IMR-90 (cell line): ENCODE measurements at regions not wholly inside any gene's neighbourhood (a gene's known extent, or its start where the extent isn't known, plus 50 kb on each side); places are given as distances from the start of the nearest gene placed in this dataset.

Experiments used
- ATAC-seq: fragments of 200-7000 bp; cut with Tn5 transposase; 2 replicates; pipeline ENCODE4 v1.9.1; 2020; ENCODE audit warnings: low read depth, mild to moderate bottlenecking, moderate library complexity
- BruUV-seq: library from RNA; stranded (reverse); fragments of 400-500 nt; replicated peaks from 2 replicates; lab custom pipeline; 2021; lab: Mats Ljungman, UMichigan
- CTCF ChIA-PET: fragments of 300-600 bp; formaldehyde crosslinking; extraction: SDS; loops from one replicate; lab custom pipeline; 2021; ENCODE audit warnings: antibody characterized with exemption; lab: Yijun Ruan, JAX
- POLR2A ChIA-PET: fragments of 300-600 bp; sonication (Branson Sonifier 250); formaldehyde crosslinking; loops from one replicate; lab custom pipeline; 2022; ENCODE audit warnings: antibody characterized with exemption; ENCODE audit not compliant: unreplicated experiment; lab: Charles Lee
- DNase-seq: peaks from one replicate; pipeline ENCODE4 v3.0.0; 2013
- H2AFZ ChIP-seq: replicated peaks from 2 replicates; pipeline ENCODE3; 2013; ENCODE audit warnings: low read length, mild to moderate bottlenecking; ENCODE audit not compliant: poor library complexity
- H2AK5ac ChIP-seq: 2 replicates; pipeline ENCODE4 v1.6.1; 2013; ENCODE audit warnings: low read depth, low read length, inconsistent platforms
- H2AK9ac ChIP-seq: replicated peaks from 2 replicates; pipeline ENCODE3; 2013; ENCODE audit warnings: mild to moderate bottlenecking, low read depth, low read length, moderate library complexity; ENCODE audit not compliant: poor library complexity
- H2BK120ac ChIP-seq: 2 replicates; pipeline ENCODE4 v1.6.1; 2013; ENCODE audit warnings: low read depth, low read length, inconsistent platforms
- H2BK15ac ChIP-seq: 3 replicates; pipeline ENCODE4 v1.6.1; 2013; ENCODE audit warnings: low read depth, low read length, inconsistent platforms
- H2BK20ac ChIP-seq: 2 replicates; pipeline ENCODE4 v1.6.1; 2013; ENCODE audit warnings: low read depth, mild to moderate bottlenecking, inconsistent platforms, low read length, moderate library complexity
- H2BK5ac ChIP-seq: 2 replicates; pipeline ENCODE4 v1.6.1; 2013; ENCODE audit warnings: mild to moderate bottlenecking, low read depth, low read length, inconsistent platforms; ENCODE audit not compliant: poor library complexity, severe bottlenecking
- H3K14ac ChIP-seq: replicated peaks from 2 replicates; pipeline ENCODE4 v1.6.1; 2013; ENCODE audit warnings: low read depth, low read length, inconsistent platforms
- H3K18ac ChIP-seq: 2 replicates; pipeline ENCODE4 v1.6.1; 2013; ENCODE audit warnings: low read depth, low read length, control low read depth
- H3K23ac ChIP-seq: 2 replicates; pipeline ENCODE4 v1.6.1; 2013; ENCODE audit warnings: low read depth, low read length, inconsistent platforms
- H3K27ac ChIP-seq: 2 replicates; pipeline ENCODE4 v1.5.1; 2013; ENCODE audit warnings: mild to moderate bottlenecking, control low read depth, low read length; ENCODE audit not compliant: insufficient read depth
- H3K27me3 ChIP-seq: 2 replicates; pipeline ENCODE4 v1.6.1; 2013; ENCODE audit warnings: low read length; ENCODE audit not compliant: control insufficient read depth, insufficient read depth
- H3K36me3 ChIP-seq: 2 replicates; pipeline ENCODE4 v1.6.1; 2013; ENCODE audit warnings: low read length, mixed read lengths; ENCODE audit not compliant: control insufficient read depth, insufficient read depth
- H3K4ac ChIP-seq: 2 replicates; pipeline ENCODE4 v1.6.1; 2013; ENCODE audit warnings: low read depth, low read length, inconsistent platforms
- H3K4me1 ChIP-seq: 2 replicates; pipeline ENCODE4 v1.6.1; 2013; ENCODE audit warnings: low read length, mixed read lengths; ENCODE audit not compliant: control insufficient read depth, insufficient read depth
- H3K4me2 ChIP-seq: 2 replicates; pipeline ENCODE4 v1.6.1; 2013; ENCODE audit warnings: low read depth, mild to moderate bottlenecking, control low read depth, low read length, moderate library complexity
- H3K4me3 ChIP-seq: 2 replicates; pipeline ENCODE4 v1.5.1; 2013; ENCODE audit warnings: low read depth, mild to moderate bottlenecking, control low read depth, low read length, moderate library complexity; ENCODE audit not compliant: insufficient read depth
- H3K56ac ChIP-seq: 2 replicates; pipeline ENCODE4 v1.6.1; 2013; ENCODE audit warnings: low read length, inconsistent platforms; ENCODE audit not compliant: insufficient read depth; ENCODE audit errors: extremely low read depth
- H3K79me1 ChIP-seq, 2 experiments: 2 replicates each; pipeline ENCODE4 v1.6.1; 2013; ENCODE audit warnings: low read length in 2 of 2, inconsistent platforms in 1 of 2, low read depth in 1 of 2
- H3K9ac ChIP-seq: 2 replicates; pipeline ENCODE4 v1.6.1; 2013; ENCODE audit warnings: low read depth, low read length, control low read depth
- H3K9me1 ChIP-seq: 2 replicates; pipeline ENCODE4 v1.6.1; 2013; ENCODE audit warnings: low read length, inconsistent platforms; ENCODE audit not compliant: insufficient read depth
- H3K9me3 ChIP-seq: 2 replicates; pipeline ENCODE4 v1.6.1; 2013; ENCODE audit warnings: low read length; ENCODE audit not compliant: control insufficient read depth, insufficient read depth
- H4K20me1 ChIP-seq: 2 replicates; pipeline ENCODE4 v1.6.1; 2013; ENCODE audit warnings: low read length, inconsistent platforms; ENCODE audit not compliant: insufficient read depth
- H4K5ac ChIP-seq: 2 replicates; pipeline ENCODE4 v1.6.1; 2013; ENCODE audit warnings: mild to moderate bottlenecking, low read depth, low read length, control low read depth
- H4K8ac ChIP-seq, 2 experiments: 2 replicates each; pipeline ENCODE4 v1.6.1; 2013; ENCODE audit warnings: low read depth in 2 of 2, low read length in 2 of 2, control low read depth in 1 of 2, inconsistent platforms in 1 of 2
- H4K91ac ChIP-seq: 2 replicates; pipeline ENCODE4 v1.6.1; 2013; ENCODE audit warnings: low read depth, low read length, inconsistent platforms; ENCODE audit not compliant: insufficient read depth
- BHLHE40 ChIP-seq: fragments of 150-350 bp; IDR thresholded peaks from 2 replicates; pipeline ENCODE4 v1.6.1; 2016; ENCODE audit warnings: mild to moderate bottlenecking, low read depth, low read length
- MXI1 ChIP-seq: IDR thresholded peaks from 2 replicates; pipeline ENCODE4 v1.6.1; 2012; ENCODE audit warnings: low read depth, mild to moderate bottlenecking, low read length, moderate library complexity, borderline replicate concordance
- RFX5 ChIP-seq: IDR thresholded peaks from 2 replicates; pipeline ENCODE4 v1.8.0; 2012; ENCODE audit warnings: low read depth, mild to moderate bottlenecking, low read length, moderate library complexity
- WGBS, 2 experiments: methylation state at CpG; one replicate each; pipeline versions ENCODE4 v1.1.5 to v1.1.7; 2013; ENCODE audit warnings: missing lambda C conversion rate in 2 of 2; ENCODE audit not compliant: insufficient read length in 1 of 2; ENCODE audit errors: extremely low coverage in 2 of 2; 5-methylcytosine and 5-hydroxymethylcytosine counted together
- dilution Hi-C: fragments of 300-500 bp; cut with HindIII; formaldehyde crosslinking; loops from one replicate; pipeline ENCODE4 v1.14.3; 2018; ENCODE audit warnings: low sequenced_read_pairs; ENCODE audit not compliant: unreplicated experiment
- in situ Hi-C: fragments of 300-500 bp; cut with MboI; formaldehyde crosslinking; loops from 3 replicates; pipeline ENCODE4 v1.14.3; 2019; ENCODE audit warnings: low sequenced_read_pairs, inconsistent platforms, mixed read lengths
- intact Hi-C: fragments of 100-400 bp; cut with micrococcal nuclease; formaldehyde crosslinking; loops from 2 replicates; pipeline ENCODE4 v1.10.0; 2022

DNA sequence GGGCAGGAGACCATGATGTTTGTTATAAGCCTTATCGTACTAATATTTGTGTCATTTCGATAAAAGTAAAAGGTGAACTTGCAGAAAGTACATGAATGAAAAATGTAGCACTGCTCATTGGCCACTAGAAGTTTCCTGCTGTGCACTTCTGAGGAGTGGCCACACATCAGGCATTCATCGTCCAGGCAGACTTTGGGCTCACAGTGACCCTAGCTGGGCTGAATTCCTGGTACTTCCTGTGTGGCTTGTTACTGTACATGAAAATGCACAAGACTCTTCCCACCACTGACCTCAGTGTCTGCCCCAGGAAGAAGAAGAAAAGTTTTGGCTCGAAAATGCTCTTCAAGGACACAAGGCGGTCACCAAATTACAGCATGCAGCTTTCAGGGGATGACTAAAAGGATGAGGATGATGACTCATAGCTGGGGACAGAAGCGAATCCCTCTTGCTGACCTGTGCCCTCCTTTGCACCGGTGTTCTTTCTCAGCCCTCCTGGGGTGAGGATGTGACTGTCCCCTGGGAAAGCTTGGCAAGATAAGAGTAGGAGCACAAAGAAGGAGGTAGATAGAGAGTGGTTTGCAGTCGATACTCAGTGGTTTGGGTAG, 252.4 kb upstream of the KAZN start:
- intact Hi-C loops (no loop called here), in situ Hi-C loops (no loop called here), dilution Hi-C loops (no loop called here)
- no peak overlapping the region for H2AK9ac ChIP-seq
- no peaks in the 10 kb centered on the region for H3K4me1 ChIP-seq
- no peak overlapping the region for H3K14ac ChIP-seq
- H3K9ac ChIP-seq = no peak overlapping the region
- H4K8ac ChIP-seq = no peak overlapping the region
- H3K4me3 ChIP-seq = no peak overlapping the region
- no peak for DNase-seq
- no peak overlapping the region for H4K5ac ChIP-seq
- peaks cover 4% of the 10 kb centered on the region; the same call in 1 of the 2 replicates for H3K9me3 ChIP-seq
- no peak overlapping the region for H2BK120ac ChIP-seq
- H3K23ac ChIP-seq = no peak overlapping the region
- H3K27me3 ChIP-seq = no peaks in the 10 kb centered on the region
- TF ChIP-seq BHLHE40 (no peak), MXI1 (no peak), RFX5 (no peak)
- no peaks in the 10 kb centered on the region for H3K79me1 ChIP-seq
- POLR2A ChIA-PET = no interaction called here
- BruUV-seq = no TSS peak
- no peaks in the 10 kb centered on the region for H4K20me1 ChIP-seq
- H2BK20ac ChIP-seq = no peak overlapping the region
- H2BK15ac ChIP-seq = no peak overlapping the region
- ATAC-seq = no peak
- H2BK5ac ChIP-seq = no peak overlapping the region
- H3K9me1 ChIP-seq = no peaks in the 10 kb centered on the region
- no peak overlapping the region for H3K56ac ChIP-seq
- H3K27ac ChIP-seq = no peak overlapping the region
- H3K18ac ChIP-seq = no peak overlapping the region; the same call in 1 of the 2 replicates
- H2AFZ ChIP-seq = no peak overlapping the region
- H4K91ac ChIP-seq = no peak overlapping the region
- no peak overlapping the region for H2AK5ac ChIP-seq
- WGBS, 2 experiments = 66% methylated on average over 5 of the region's 8 CpGs; no CpG with 5 or more reads in 1 of the 2 experiments
- H3K36me3 ChIP-seq = no peaks in the 10 kb centered on the region
- no peak overlapping the region for H3K4ac ChIP-seq
- CTCF ChIA-PET = no interaction called here
- H3K4me2 ChIP-seq = no peak overlapping the region
